ENCODE measurements at regions not wholly inside any gene's neighbourhood (a gene's known extent, or its start where the extent isn't known, plus 50 kb on each side); places are given as distances from the start of the nearest gene placed in this dataset.

DNA sequence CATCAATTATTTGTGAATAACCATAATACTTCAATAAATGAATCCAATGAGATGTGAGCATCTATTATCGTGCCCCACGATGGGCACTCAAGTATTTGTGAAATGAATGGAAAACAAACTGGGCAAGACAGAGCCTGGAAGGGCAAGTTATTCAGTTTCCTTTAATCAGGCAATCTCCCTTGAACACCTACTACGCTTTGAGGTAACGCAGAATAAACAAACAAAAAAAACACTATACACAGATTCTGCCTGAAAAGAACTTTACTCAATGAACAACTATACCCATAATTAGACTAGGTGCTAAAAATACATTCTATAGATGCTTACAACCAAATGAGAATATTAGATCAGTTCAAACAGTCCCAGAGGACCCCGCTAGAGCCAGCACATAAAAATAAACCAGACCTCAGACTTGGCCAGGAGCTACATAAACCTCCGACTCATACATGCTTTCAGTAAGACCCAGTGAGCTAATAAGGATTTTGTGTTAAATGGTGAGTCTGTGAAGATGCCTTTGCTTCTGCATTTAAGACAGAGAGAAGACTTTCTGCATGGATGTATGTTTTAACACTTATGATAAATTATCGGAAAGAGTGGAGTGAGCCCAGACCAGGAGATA is 121.3 kb downstream of the MPP7 start:
- TF ChIP-seq, protein P1, sequence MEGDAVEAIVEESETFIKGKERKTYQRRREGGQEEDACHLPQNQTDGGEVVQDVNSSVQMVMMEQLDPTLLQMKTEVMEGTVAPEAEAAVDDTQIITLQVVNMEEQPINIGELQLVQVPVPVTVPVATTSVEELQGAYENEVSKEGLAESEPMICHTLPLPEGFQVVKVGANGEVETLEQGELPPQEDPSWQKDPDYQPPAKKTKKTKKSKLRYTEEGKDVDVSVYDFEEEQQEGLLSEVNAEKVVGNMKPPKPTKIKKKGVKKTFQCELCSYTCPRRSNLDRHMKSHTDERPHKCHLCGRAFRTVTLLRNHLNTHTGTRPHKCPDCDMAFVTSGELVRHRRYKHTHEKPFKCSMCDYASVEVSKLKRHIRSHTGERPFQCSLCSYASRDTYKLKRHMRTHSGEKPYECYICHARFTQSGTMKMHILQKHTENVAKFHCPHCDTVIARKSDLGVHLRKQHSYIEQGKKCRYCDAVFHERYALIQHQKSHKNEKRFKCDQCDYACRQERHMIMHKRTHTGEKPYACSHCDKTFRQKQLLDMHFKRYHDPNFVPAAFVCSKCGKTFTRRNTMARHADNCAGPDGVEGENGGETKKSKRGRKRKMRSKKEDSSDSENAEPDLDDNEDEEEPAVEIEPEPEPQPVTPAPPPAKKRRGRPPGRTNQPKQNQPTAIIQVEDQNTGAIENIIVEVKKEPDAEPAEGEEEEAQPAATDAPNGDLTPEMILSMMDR (IDR thresholded peaks at IDR 0.05): no peak
- TF ChIP-seq POLR2AphosphoS5 (IDR thresholded peaks at IDR 0.05): no peak
- TF ChIP-seq POLR2A (IDR thresholded peaks at IDR 0.05): no peak
